PC-3 (cell line): ENCODE measurements at regions not wholly inside any gene's neighbourhood (a gene's known extent, or its start where the extent isn't known, plus 50 kb on each side); places are given as distances from the start of the nearest gene placed in this dataset.

ENCODE experiments used
- ATAC-seq: fragments of 200-7000 bp; cut with Tn5 transposase; 2 replicates; pipeline ENCODE4 v1.9.1; 2020; ENCODE audit warnings: mild to moderate bottlenecking, moderate library complexity
- BruUV-seq: library from RNA; stranded (reverse); fragments of 400-500 nt; replicated peaks from 2 replicates; lab custom pipeline; 2021; lab: Mats Ljungman, UMichigan
- CTCF ChIA-PET: fragments of 300-600 bp; sonication (Branson Sonifier 250); formaldehyde crosslinking; loops from one replicate; lab custom pipeline; 2022; ENCODE audit warnings: antibody characterized with exemption; lab: Charles Lee
- POLR2A ChIA-PET: fragments of 300-600 bp; sonication (Branson Sonifier 250); formaldehyde crosslinking; loops from one replicate; lab custom pipeline; 2022; ENCODE audit warnings: antibody characterized with exemption; ENCODE audit not compliant: unreplicated experiment; lab: Charles Lee
- DNase-seq: peaks from one replicate; pipeline ENCODE4 v3.0.0-alpha.2; 2015
- H2AFZ ChIP-seq: fragments of 300-600 bp; sonication (generic); 2 replicates; pipeline ENCODE4 v1.6.0; 2016; ENCODE audit warnings: antibody characterized with exemption, low read length
- H3F3A ChIP-seq: fragments of 300-600 bp; sonication (generic); one replicate; pipeline ENCODE4 v1.6.0; 2017; ENCODE audit warnings: antibody characterized with exemption, low read length, control low read depth, mild to moderate bottlenecking; ENCODE audit not compliant: unreplicated experiment
- H3K27ac ChIP-seq: fragments of 300-600 bp; sonication (generic); 2 replicates; pipeline ENCODE4 v1.5.1; 2016; ENCODE audit warnings: mild to moderate bottlenecking, low read length
- H3K27me3 ChIP-seq: fragments of 300-600 bp; sonication (generic); 2 replicates; pipeline ENCODE4 v1.6.1; 2016; ENCODE audit warnings: low read length, mixed read lengths
- H3K36me3 ChIP-seq: fragments of 300-600 bp; sonication (generic); 2 replicates; pipeline ENCODE4 v1.6.1; 2016; ENCODE audit warnings: low read depth, mixed run types, low read length, mixed read lengths
- H3K4me1 ChIP-seq: fragments of 300-600 bp; sonication (generic); 2 replicates; pipeline ENCODE4 v1.5.1; 2016; ENCODE audit warnings: low read length; ENCODE audit not compliant: insufficient read depth
- H3K4me2 ChIP-seq: fragments of 300-600 bp; sonication (generic); 2 replicates; pipeline ENCODE4 v1.6.0; 2016; ENCODE audit warnings: low read length
- H3K4me3 ChIP-seq: fragments of 300-600 bp; sonication (generic); 2 replicates; pipeline ENCODE4 v1.5.1; 2016; ENCODE audit warnings: mild to moderate bottlenecking, low read length, mixed read lengths
- H3K79me2 ChIP-seq: fragments of 300-600 bp; sonication (generic); 2 replicates; pipeline ENCODE4 v1.6.1; 2017; ENCODE audit warnings: low read length, mixed read lengths
- H3K9ac ChIP-seq: fragments of 300-600 bp; sonication (generic); 2 replicates; pipeline ENCODE4 v1.6.0; 2016; ENCODE audit warnings: mild to moderate bottlenecking, low read length
- H3K9me2 ChIP-seq: fragments of 300-600 bp; sonication (generic); replicated peaks from 2 replicates; pipeline ENCODE4 v1.6.1; 2016; ENCODE audit warnings: mixed run types, low read length, mixed read lengths
- H3K9me3 ChIP-seq: fragments of 300-600 bp; sonication (generic); 2 replicates; pipeline ENCODE4 v1.6.1; 2016; ENCODE audit warnings: low read length, mixed read lengths
- H4K20me1 ChIP-seq: fragments of 300-600 bp; sonication (generic); 2 replicates; pipeline ENCODE4 v1.6.1; 2016; ENCODE audit warnings: low read length, mixed read lengths
- EZH2 ChIP-seq: fragments of 300-600 bp; sonication (generic); IDR thresholded peaks from one replicate; pipeline ENCODE4 v1.6.1; 2017; ENCODE audit warnings: antibody characterized with exemption, mild to moderate bottlenecking, low read length; ENCODE audit not compliant: unreplicated experiment
- EZH2phosphoT487 ChIP-seq: fragments of 300-600 bp; sonication (generic); IDR thresholded peaks from 2 replicates; pipeline ENCODE4 v1.6.1; 2018; ENCODE audit warnings: mild to moderate bottlenecking, antibody characterized with exemption, low read length, borderline replicate concordance
- intact Hi-C: fragments of 100-400 bp; cut with micrococcal nuclease; formaldehyde crosslinking; loops from 2 replicates; pipeline ENCODE4 v1.9.0; 2023
- TF ChIP-seq, protein P1 (sequence below): fragments of 300-600 bp; sonication (generic); conservative IDR thresholded peaks from 2 replicates; pipeline ENCODE4 v1.5.1; 2017; ENCODE audit warnings: antibody characterized with exemption, low read depth, mild to moderate bottlenecking, low read length

DNA sequence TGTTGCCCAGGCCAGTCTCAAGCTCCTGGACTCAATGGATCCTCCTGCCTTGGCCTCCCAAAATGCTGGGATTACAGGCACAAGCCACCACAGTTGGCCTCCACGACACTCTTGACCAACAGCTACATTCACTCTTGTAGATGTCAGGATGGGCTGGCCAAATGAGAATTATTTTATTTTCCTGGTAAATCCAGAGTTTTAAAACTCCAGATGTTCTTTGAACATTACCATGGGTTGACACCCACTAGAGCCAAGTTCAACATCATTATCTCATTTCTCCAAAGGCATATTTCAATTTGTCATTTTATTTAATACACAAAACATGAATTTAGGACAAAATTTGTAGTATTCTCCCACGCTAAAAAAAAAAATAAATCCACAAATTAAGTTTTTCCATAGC is 56.5 kb upstream of the FOXN3 start:
- no peaks in the 10 kb centered on the region for H3K9me3 ChIP-seq
- H3K79me2 ChIP-seq: no peaks in the 10 kb centered on the region
- H3K9me2 ChIP-seq: no peaks in the 10 kb centered on the region
- no peak for DNase-seq
- no peaks in the 10 kb centered on the region for H3F3A ChIP-seq
- H3K9ac ChIP-seq: no peak overlapping the region
- no peak for ATAC-seq
- POLR2A ChIA-PET: no interaction called here
- no peak overlapping the region for H3K4me3 ChIP-seq
- no peak overlapping the region for H2AFZ ChIP-seq
- H3K36me3 ChIP-seq: no peaks in the 10 kb centered on the region
- intact Hi-C loops: no loop called here
- no peaks in the 10 kb centered on the region for H3K27me3 ChIP-seq
- H3K27ac ChIP-seq: no peak overlapping the region
- no peak for TF ChIP-seq EZH2phosphoT487
- TF ChIP-seq, protein P1, sequence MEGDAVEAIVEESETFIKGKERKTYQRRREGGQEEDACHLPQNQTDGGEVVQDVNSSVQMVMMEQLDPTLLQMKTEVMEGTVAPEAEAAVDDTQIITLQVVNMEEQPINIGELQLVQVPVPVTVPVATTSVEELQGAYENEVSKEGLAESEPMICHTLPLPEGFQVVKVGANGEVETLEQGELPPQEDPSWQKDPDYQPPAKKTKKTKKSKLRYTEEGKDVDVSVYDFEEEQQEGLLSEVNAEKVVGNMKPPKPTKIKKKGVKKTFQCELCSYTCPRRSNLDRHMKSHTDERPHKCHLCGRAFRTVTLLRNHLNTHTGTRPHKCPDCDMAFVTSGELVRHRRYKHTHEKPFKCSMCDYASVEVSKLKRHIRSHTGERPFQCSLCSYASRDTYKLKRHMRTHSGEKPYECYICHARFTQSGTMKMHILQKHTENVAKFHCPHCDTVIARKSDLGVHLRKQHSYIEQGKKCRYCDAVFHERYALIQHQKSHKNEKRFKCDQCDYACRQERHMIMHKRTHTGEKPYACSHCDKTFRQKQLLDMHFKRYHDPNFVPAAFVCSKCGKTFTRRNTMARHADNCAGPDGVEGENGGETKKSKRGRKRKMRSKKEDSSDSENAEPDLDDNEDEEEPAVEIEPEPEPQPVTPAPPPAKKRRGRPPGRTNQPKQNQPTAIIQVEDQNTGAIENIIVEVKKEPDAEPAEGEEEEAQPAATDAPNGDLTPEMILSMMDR: no peak
- TF ChIP-seq EZH2: no peak
- no TSS peak for BruUV-seq
- H3K4me1 ChIP-seq: peaks cover 13% of the 10 kb centered on the region
- no peaks in the 10 kb centered on the region for H4K20me1 ChIP-seq
- peak overlapping the region; percentile 10; the same call in 1 of the 2 replicates for H3K4me2 ChIP-seq
- CTCF ChIA-PET: no interaction called here

DNA sequence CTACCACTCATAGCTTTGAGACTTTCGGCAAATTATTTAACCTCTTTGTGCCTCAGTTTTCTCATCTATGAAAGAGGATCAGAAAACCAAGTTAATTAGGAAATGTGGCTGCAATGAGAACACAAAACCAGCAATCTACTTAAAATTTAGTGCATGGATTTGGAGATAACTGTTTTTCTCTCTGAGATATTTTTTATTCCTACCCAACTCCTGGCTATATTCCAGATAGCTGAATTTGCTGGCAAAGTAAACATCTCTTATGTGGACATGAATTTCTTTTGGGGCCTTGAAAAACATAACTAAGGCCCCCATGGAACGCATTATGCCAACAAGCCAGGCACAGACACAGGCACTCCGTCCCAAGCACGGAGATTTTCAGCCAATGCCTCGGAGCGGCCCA is 53.4 kb upstream of the FOXN3 start:
- CTCF ChIA-PET: no interaction called here
- Histone ChIP-seq H3K9me3 (no peaks in the 10 kb centered on the region), H3K27ac (no peak overlapping the region), H3K27me3 (no peaks in the 10 kb centered on the region), H3K9me2 (no peaks in the 10 kb centered on the region), H3K4me1 (peaks cover 13% of the 10 kb centered on the region), H3F3A (no peaks in the 10 kb centered on the region), H3K4me3 (no peak overlapping the region), H3K9ac (no peak overlapping the region), H3K4me2 (no peak overlapping the region), H3K36me3 (no peaks in the 10 kb centered on the region), H2AFZ (no peak overlapping the region), H4K20me1 (no peaks in the 10 kb centered on the region), H3K79me2 (no peaks in the 10 kb centered on the region)
- no peak for ATAC-seq
- POLR2A ChIA-PET: no interaction called here
- no TSS peak for BruUV-seq
- intact Hi-C loops: no loop called here
- no peak for DNase-seq
- TF ChIP-seq, protein P1: no peak
- TF ChIP-seq EZH2phosphoT487: no peak
- TF ChIP-seq EZH2: no peak

DNA sequence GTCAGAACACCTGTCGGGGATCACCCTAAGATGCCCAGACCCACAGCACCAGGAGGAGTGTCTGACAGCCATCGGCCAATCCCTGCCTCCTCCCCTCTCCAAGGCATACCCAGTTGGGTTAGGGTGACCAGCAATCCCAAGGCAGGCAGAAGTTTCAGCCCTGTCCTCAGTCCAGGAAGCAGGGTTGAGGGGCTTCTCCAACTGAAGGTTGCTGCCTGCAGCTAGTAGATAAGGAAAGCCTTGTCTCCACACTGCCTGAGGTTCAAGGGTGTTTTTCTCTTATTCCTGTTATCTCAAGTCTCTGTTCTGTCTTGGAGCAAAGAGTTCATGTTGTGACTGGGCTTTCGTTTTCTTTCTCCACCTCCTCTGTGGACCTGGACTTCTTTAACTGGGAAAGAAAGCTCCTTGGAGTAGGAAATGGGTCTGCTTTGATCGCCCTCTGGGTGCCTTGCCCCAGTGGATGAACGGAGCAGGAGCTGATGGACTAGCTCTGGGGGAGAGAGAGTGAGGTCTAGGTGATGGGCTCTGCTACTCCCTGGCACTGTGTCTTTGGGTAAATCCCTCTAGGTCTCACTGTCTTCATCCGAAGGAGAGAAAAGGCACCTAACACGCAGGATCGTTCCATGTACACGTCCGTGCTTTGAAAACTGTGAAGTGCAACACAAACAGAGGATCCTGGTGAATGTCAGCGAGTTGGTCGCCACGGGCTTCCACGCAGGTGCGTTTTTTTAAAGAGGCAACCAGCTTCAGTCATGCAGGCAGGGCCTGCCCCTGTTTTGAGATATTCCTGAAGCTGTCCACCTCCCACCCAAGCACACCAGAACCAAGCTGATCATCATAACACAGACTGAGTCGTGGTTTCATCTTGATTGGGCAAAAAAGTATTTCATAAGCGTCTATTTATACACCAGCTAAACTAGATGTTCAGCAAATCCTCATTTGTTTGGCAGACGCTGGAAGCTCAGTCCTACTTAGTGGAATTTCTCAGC is 52.5 kb upstream of the FOXN3 start:
- H3K9ac ChIP-seq: no peak overlapping the region
- H2AFZ ChIP-seq: no peak overlapping the region
- ATAC-seq (no peak), DNase-seq (no peak)
- H3K36me3 ChIP-seq: no peaks in the 10 kb centered on the region
- no peak overlapping the region for H3K4me2 ChIP-seq
- H3F3A ChIP-seq: no peaks in the 10 kb centered on the region
- H3K27me3 ChIP-seq: no peaks in the 10 kb centered on the region
- H3K4me3 ChIP-seq: no peak overlapping the region
- no peaks in the 10 kb centered on the region for H4K20me1 ChIP-seq
- H3K79me2 ChIP-seq: no peaks in the 10 kb centered on the region
- TF ChIP-seq, protein P1: no peak
- TF ChIP-seq EZH2phosphoT487: no peak
- TF ChIP-seq EZH2: no peak
- no peaks in the 10 kb centered on the region for H3K9me3 ChIP-seq
- ChIA-PET POLR2A (no interaction called here), CTCF (no interaction called here)
- H3K9me2 ChIP-seq: no peaks in the 10 kb centered on the region
- intact Hi-C loops: no loop called here
- peaks cover 13% of the 10 kb centered on the region for H3K4me1 ChIP-seq
- H3K27ac ChIP-seq: no peak overlapping the region
- BruUV-seq: no TSS peak
